Suprapubic skin (tissue), 4 donors: ENCODE measurements at regions not wholly inside any gene's neighbourhood (a gene's known extent, or its start where the extent isn't known, plus 50 kb on each side); places are given as distances from the start of the nearest gene placed in this dataset.

Experiments used
- POLR2A ChIP-seq, 2 donors: fragments of 450-650 bp; IDR thresholded peaks; one replicate each; pipeline ENCODE4 v1.6.1; 2017; ENCODE audit warnings: antibody characterized with exemption in 2 of 2, mild to moderate bottlenecking in 2 of 2, moderate library complexity in 2 of 2
- POLR2AphosphoS5 ChIP-seq, 3 donors: sonication (generic); formaldehyde crosslinking; IDR thresholded peaks; one replicate each; pipeline ENCODE4 v1.6.1; 2017; ENCODE audit warnings: antibody characterized with exemption in 3 of 3
- TF ChIP-seq, protein P1 (sequence below), 2 donors: fragments of 200-600 bp in 1 of 2; fragments of 450-650 bp in 1 of 2; sonication (generic) in 1 of 2; IDR thresholded peaks; one replicate each; pipeline ENCODE4 v1.5.1; 2016 to 2019; ENCODE audit warnings: antibody characterized with exemption in 2 of 2, mild to moderate bottlenecking in 1 of 2, moderate library complexity in 1 of 2

- TF ChIP-seq, protein P1, sequence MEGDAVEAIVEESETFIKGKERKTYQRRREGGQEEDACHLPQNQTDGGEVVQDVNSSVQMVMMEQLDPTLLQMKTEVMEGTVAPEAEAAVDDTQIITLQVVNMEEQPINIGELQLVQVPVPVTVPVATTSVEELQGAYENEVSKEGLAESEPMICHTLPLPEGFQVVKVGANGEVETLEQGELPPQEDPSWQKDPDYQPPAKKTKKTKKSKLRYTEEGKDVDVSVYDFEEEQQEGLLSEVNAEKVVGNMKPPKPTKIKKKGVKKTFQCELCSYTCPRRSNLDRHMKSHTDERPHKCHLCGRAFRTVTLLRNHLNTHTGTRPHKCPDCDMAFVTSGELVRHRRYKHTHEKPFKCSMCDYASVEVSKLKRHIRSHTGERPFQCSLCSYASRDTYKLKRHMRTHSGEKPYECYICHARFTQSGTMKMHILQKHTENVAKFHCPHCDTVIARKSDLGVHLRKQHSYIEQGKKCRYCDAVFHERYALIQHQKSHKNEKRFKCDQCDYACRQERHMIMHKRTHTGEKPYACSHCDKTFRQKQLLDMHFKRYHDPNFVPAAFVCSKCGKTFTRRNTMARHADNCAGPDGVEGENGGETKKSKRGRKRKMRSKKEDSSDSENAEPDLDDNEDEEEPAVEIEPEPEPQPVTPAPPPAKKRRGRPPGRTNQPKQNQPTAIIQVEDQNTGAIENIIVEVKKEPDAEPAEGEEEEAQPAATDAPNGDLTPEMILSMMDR (IDR thresholded peaks at IDR 0.05): no peak
- TF ChIP-seq POLR2AphosphoS5 (IDR thresholded peaks at IDR 0.05): no peak
- TF ChIP-seq POLR2A (IDR thresholded peaks at IDR 0.05): no peak
Observed at GRCh38 chr1:79683420-79683819, 676.9 kb upstream of the ADGRL4 start.
